ENCODE measurements at regions not wholly inside any gene's neighbourhood (a gene's known extent, or its start where the extent isn't known, plus 50 kb on each side); places are given as distances from the start of the nearest gene placed in this dataset.

DNA sequence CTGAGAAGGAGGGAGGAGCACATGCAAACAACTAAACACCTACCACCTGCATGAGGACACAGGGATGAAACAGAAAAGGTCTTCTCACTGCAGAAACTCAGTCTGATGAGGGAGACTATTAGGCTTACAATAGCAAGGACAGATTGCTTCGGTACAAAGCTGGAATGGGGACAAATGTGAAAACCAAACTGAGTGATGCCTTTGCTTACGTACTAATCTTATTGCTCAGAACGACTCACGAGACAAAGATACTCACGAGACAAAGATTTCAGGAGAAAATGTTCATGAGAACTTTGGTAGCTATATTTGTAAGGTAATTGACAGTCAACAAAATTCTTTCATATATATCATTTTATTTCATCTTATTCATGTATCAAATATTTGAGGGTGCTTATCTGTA is 71.9 kb upstream of the TAF1L start:
- no peak for DNase-seq (ENCODE audit: low spot score)
- TF ChIP-seq, protein P1, sequence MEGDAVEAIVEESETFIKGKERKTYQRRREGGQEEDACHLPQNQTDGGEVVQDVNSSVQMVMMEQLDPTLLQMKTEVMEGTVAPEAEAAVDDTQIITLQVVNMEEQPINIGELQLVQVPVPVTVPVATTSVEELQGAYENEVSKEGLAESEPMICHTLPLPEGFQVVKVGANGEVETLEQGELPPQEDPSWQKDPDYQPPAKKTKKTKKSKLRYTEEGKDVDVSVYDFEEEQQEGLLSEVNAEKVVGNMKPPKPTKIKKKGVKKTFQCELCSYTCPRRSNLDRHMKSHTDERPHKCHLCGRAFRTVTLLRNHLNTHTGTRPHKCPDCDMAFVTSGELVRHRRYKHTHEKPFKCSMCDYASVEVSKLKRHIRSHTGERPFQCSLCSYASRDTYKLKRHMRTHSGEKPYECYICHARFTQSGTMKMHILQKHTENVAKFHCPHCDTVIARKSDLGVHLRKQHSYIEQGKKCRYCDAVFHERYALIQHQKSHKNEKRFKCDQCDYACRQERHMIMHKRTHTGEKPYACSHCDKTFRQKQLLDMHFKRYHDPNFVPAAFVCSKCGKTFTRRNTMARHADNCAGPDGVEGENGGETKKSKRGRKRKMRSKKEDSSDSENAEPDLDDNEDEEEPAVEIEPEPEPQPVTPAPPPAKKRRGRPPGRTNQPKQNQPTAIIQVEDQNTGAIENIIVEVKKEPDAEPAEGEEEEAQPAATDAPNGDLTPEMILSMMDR (IDR thresholded peaks at IDR 0.05) = no peak
- Histone ChIP-seq H3K27ac (no peak overlapping the region), H3K4me3 (no peak overlapping the region)

DNA sequence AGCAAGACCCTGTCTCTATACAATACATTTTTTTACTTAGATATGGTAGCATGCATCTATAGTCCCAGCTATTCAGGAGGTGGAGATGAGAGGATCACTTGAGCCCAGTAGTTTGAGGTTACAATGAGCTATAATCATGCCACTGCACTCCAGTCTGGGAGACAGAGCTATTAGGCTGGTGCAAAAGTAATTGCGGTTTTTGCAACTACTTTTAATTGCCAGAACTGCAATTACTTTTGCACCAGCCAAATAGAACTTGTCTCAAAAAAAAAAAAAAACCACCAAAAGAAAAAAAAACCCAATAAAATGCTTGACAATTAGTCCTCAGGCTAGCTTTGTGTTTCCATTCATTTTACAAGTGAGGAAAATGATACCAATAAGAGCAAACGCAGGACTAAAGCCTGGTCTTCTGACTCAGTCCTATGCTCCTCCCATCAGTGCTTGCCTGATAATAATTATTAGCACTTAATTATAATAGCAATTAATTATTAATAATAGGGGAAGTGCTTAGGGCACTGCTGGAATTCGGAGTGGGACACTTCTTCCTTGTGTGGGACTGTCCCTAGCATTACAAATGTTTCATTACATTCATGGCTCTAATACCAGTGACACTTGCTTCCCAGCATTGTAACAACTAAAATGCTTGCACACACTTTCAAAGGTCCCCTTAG is 73.1 kb upstream of the TAF1L start:
- TF ChIP-seq, protein P1 (IDR thresholded peaks at IDR 0.05) = no peak
- DNase-seq (ENCODE audit: low spot score) = no peak
- no peak overlapping the region for H3K4me3 ChIP-seq
- H3K27ac ChIP-seq = no peak overlapping the region

DNA sequence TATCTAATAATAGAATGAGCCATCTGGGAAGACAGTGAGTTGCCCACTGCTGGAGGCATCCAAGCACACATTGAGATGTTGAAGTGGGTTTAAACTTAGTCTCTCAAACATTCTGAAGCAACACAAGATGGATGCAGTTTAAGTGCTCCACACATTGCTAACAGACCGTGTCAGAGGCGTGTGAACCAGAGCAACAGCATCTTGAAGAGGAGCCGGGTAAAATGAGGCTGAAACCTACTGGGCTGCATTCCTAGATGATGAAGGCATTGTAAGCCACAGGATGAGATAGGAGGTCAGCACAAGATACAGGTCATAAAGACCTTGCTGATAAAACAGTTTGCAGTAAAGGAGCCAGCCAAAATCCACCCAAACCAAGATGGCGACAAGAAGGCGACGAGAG is 73.5 kb upstream of the TMEM215 start:
- TF ChIP-seq, protein P1 (IDR thresholded peaks at IDR 0.05) = no peak

DNA sequence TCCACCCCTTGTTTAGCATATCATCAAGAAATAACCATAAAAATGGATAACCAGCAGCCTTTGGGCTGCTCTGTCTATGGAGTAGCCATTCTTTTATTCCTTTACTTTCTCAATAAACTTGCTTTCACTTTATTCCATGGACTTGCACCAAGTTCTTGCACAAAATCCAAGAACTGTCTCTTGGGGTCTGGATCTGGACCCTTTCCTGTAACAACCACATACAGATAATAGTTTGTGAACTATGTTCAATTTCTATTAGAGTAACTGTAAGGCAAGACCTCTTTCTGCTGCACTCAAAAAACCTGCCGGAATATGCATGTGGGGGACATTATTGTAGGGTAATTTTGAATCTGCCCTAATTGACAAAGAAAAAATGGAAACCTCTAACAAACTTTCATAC is 66.9 kb upstream of the TMEM215 start:
- no peak for DNase-seq (ENCODE audit: low spot score)
- H3K27ac ChIP-seq = no peak overlapping the region
- no peak overlapping the region for H3K4me3 ChIP-seq
- TF ChIP-seq, protein P1 (IDR thresholded peaks at IDR 0.05) = no peak

More for the DNA sequence above, 73.5 kb upstream of the TMEM215 start:
- H3K27ac ChIP-seq = no peak overlapping the region
- no peak overlapping the region for H3K4me3 ChIP-seq
- no peak for DNase-seq (ENCODE audit: low spot score)

DNA sequence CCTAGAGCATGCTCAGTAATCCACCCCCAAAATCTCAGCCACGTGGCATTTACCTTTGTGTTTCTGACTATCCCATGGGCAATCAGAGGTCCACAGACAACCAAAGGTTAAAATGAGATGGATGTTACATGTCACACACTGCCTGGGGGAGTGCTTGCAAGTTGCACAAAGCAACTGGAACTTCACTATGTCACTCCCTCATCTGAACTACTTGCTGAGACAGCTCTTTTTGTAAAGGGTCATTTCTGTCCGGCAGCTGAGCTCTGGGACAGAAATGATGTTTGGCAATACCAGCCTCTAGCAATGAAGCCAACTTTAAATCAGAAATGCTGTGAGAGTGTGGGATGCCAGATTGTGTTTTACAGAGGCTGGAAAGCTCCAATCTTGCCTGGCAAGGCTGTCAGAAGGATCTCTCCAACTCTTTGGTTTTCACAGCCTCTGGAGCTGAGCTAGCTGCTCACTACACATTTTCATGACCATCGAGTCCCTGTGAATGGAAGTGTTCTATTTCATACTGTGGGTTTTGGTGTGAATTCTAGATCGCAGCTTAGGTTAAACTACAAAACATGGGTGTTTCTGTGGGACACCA is 66.3 kb upstream of the TMEM215 start:
- Histone ChIP-seq H3K4me3 (no peak overlapping the region), H3K27ac (no peak overlapping the region)
- TF ChIP-seq, protein P1 (IDR thresholded peaks at IDR 0.05) = no peak
- peak; percentile 33 for DNase-seq (ENCODE audit: low spot score)

DNA sequence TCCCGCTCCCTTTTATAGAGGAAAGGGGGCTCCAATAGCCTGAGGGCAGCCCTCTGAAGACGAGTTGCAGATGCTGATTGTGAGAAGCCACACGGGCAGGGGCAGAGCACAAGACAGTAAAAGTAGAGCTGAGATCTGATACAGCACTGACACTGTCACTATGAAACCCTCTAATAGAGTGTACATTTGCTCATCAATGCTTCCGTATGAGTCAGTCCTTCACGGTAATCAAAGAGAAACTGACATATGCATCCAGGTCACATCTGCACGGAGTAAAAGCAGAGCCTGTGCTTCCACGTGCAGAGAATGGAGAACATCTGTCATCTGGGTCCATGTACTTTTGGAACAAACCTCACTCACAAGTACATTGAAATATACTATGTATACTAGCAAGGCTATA is 60.6 kb upstream of the TMEM215 start:
- DNase-seq (ENCODE audit: low spot score) = no peak
- Histone ChIP-seq H3K4me3 (no peak overlapping the region), H3K27ac (no peak overlapping the region)
- TF ChIP-seq, protein P1 (IDR thresholded peaks at IDR 0.05) = no peak

DNA sequence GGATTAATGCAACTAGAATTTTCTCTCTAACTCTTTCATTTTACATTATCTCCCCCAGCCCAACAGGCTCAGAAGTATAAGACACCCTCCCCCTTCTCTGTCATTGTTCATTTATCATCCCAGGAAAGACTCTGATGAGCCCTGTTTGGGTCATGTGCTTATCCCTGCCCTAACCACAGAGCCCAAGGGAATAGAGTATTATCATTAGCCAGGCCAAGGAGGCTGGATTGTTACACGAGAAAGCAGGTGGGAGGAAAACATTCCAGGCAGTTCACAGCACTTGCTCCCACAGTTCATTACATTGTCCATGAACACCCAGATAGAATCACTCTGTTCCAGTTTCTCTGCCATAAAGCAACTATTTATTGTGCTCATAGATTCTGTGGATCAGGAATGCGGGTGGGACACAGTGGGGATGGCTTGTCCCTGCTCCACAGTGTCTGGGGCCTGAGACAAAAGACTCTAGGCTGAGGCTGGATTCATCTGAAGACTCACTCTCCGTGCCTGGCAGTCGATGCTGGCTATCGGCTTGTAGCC is 59.5 kb upstream of the TMEM215 start:
- TF ChIP-seq, protein P1 (IDR thresholded peaks at IDR 0.05) = no peak
- Histone ChIP-seq H3K27ac (no peak overlapping the region), H3K4me3 (no peak overlapping the region)
- no peak for DNase-seq (ENCODE audit: low spot score)
